ENCODE measurements at regions not wholly inside any gene's neighbourhood (a gene's known extent, or its start where the extent isn't known, plus 50 kb on each side); places are given as distances from the start of the nearest gene placed in this dataset.

DNA sequence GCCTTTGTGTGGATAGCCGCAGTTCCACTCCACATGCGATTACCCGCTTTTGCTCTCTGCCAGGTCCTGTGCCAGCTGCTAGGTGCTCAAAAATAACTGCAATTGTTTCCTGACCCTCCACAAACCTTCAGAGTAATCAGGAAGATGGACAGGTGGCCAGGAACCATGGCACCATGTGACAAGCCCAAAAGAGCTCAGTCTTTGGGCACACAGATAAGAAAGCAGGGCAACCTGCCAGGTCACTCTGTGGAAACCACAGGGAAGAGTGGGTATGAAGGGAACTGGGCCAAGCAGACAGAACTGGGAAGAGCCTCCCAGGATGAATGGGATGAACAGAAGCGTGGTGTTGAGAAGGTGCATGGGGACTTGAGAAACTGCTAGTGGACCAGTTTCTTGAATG lies 79.4 kb upstream of the AGAP1 start:
- H3K4me3 ChIP-seq = no peak overlapping the region
- no peak overlapping the region for H3K27ac ChIP-seq
- ChIA-PET POLR2A (no interaction called here), CTCF (interaction anchor here (0.6 to 1.7 kb wide), 2 partner anchors 229 to 283 kb away, joined by 3 to 4 read pairs; no protein-coding TSS in a partner anchor)
- WGBS (ENCODE audit: missing lambda C conversion rate) = 85% methylated on average over 4 of the region's 4 CpGs
- ATAC-seq (no peak), DNase-seq (ENCODE audit: low read depth in 1 of 2, low spot score in 1 of 2) (no peak), FAIRE-seq (no peak)
- no peaks in the 10 kb centered on the region for H3K9me3 ChIP-seq
- H3K4me1 ChIP-seq = peaks cover 10% of the 10 kb centered on the region
- H3K4me2 ChIP-seq = no peak overlapping the region
- TF ChIP-seq RARB (CRISPR knock-in tag; IDR thresholded peaks at IDR 0.05) = no peak
- no peak for TF ChIP-seq SREBF2 (IDR thresholded peaks at IDR 0.05)
- TF ChIP-seq ZSCAN20 (CRISPR knock-in tag; IDR thresholded peaks at IDR 0.05) = no peak
- TF ChIP-seq KDM5A (IDR thresholded peaks at IDR 0.05) = no peak
- TF ChIP-seq MAFK (IDR thresholded peaks at IDR 0.05; ENCODE audit: partially characterized antibody) = no peak
- TF ChIP-seq TP53 (CRISPR knock-in tag; IDR thresholded peaks at IDR 0.05) = no peak
- no peak for TF ChIP-seq CHD2 (IDR thresholded peaks at IDR 0.05; ENCODE audit: low read length, partially characterized antibody)
- TF ChIP-seq HOXB13 (CRISPR knock-in tag; IDR thresholded peaks at IDR 0.05; ENCODE audit: low read depth) = no peak
- TF ChIP-seq ZNF302 (CRISPR knock-in tag; IDR thresholded peaks at IDR 0.05) = no peak
- TF ChIP-seq, protein P1, sequence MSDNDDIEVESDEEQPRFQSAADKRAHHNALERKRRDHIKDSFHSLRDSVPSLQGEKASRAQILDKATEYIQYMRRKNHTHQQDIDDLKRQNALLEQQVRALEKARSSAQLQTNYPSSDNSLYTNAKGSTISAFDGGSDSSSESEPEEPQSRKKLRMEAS (IDR thresholded peaks at IDR 0.05) = no peak
- TF ChIP-seq CBX2 (IDR thresholded peaks at IDR 0.05; ENCODE audit: borderline replicate concordance, low read depth) = no peak
- TF ChIP-seq NFE2L2 (conservative IDR thresholded peaks at IDR 0.05; ENCODE audit: low read length) = no peak
- TF ChIP-seq, protein P2, sequence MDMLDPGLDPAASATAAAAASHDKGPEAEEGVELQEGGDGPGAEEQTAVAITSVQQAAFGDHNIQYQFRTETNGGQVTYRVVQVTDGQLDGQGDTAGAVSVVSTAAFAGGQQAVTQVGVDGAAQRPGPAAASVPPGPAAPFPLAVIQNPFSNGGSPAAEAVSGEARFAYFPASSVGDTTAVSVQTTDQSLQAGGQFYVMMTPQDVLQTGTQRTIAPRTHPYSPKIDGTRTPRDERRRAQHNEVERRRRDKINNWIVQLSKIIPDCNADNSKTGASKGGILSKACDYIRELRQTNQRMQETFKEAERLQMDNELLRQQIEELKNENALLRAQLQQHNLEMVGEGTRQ (IDR thresholded peaks at IDR 0.05) = no peak

DNA sequence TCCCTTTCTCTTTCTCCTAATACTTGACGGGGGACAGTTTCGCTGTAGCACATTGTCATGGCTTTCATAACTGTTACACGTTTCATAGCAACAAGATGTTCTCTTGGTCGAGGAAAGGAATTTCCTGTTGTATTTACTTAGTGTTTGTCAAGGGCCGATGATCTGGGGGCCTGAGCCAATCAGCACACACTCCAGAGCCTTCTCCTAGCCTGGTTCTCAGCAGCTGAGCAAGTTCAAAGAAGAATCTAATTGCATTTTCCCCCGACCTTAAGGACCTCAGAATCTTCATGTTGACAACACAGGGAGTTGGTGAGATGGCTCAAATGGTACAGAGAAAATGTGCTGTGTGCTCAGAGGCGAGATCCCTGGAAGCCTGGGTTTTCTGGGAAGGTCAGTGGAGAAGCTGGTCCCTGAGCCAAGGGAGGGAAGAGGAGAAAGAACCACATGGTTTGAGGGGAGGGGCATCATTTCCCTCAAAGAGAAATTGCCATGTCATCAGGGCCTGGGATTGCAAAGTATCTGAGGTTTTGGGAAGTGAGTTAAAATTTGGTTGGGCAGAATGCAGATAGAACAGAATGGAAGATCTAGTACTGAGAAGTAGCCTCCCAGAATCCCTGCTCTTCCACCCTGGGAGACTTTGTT lies 76.9 kb upstream of the AGAP1 start:
- Histone ChIP-seq H3K4me3 (no peak overlapping the region), H3K4me1 (peaks cover 10% of the 10 kb centered on the region), H3K4me2 (peak overlapping the region; percentile 27; the same call in 1 of the 3 replicates), H3K9me3 (no peaks in the 10 kb centered on the region), H3K27ac (peak overlapping the region; percentile 45 to 66; a peak in 4 of 6 replicates)
- CTCF ChIA-PET = interaction anchor here (0.9 kb wide), 1 partner anchor 10 kb away, joined by 3 read pairs; no protein-coding TSS in a partner anchor
- TF ChIP-seq NFE2L2 (conservative IDR thresholded peaks at IDR 0.05; ENCODE audit: low read length) = no peak
- peak; percentile 39 for TF ChIP-seq MAFK (IDR thresholded peaks at IDR 0.05; ENCODE audit: partially characterized antibody)
- POLR2A ChIA-PET = no interaction called here
- 50% methylated on average over 7 of the region's 7 CpGs for WGBS (ENCODE audit: missing lambda C conversion rate)
- ATAC-seq = peak; percentile 24 to 82; a peak in 4 of 6 replicates
- peak; percentile 24 to 48 for DNase-seq (ENCODE audit: low read depth in 1 of 2, low spot score in 1 of 2)
- FAIRE-seq = no peak

DNA sequence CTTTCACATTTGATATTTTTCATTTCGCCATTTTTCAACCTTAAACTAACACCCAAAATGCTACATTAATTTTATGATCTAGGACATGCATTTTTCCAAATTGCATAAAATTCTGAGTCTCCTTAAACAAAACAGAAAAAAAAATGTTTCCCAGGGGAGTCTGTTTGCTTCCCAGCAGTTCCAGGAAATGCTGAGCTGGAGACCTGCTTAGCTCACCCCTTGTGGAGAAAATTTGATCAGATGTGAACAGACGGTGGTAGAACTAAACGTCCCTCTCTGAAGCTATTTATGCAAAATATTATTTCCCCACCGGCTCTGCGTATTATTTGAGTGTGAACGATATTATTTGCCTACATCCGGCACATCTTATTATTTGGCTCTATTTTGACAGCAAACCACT lies 74.9 kb upstream of the AGAP1 start:
- no peak overlapping the region for H3K4me3 ChIP-seq
- 79% methylated on average over 7 of the region's 7 CpGs for WGBS (ENCODE audit: missing lambda C conversion rate)
- H3K4me2 ChIP-seq = no peak overlapping the region
- H3K27ac ChIP-seq = no peak overlapping the region
- ChIA-PET CTCF (interaction anchor here (1.1 kb wide), 2 partner anchors 8 to 327 kb away, joined by 3 to 5 read pairs; no protein-coding TSS in a partner anchor), POLR2A (no interaction called here)
- FAIRE-seq (no peak), ATAC-seq (no peak), DNase-seq (ENCODE audit: low read depth in 1 of 2, low spot score in 1 of 2) (no peak)
- TF ChIP-seq RNF2 (IDR thresholded peaks at IDR 0.05; ENCODE audit: borderline replicate concordance, low read depth) (no peak), MAFK (IDR thresholded peaks at IDR 0.05; ENCODE audit: partially characterized antibody) (no peak), POLR2AphosphoS2 (conservative IDR thresholded peaks at IDR 0.05; ENCODE audit: low read length) (no peak), POLR2A (IDR thresholded peaks at IDR 0.05; ENCODE audit: low read length) (no peak), ESRRA (IDR thresholded peaks at IDR 0.05; ENCODE audit: borderline replicate concordance, low read length) (no peak), EHMT2 (IDR thresholded peaks at IDR 0.05; ENCODE audit: low read depth) (no peak), BHLHE40 (IDR thresholded peaks at IDR 0.05; ENCODE audit: low read depth, low read length) (no peak), RARB (CRISPR knock-in tag; IDR thresholded peaks at IDR 0.05) (no peak)
- TF ChIP-seq, protein P3, sequence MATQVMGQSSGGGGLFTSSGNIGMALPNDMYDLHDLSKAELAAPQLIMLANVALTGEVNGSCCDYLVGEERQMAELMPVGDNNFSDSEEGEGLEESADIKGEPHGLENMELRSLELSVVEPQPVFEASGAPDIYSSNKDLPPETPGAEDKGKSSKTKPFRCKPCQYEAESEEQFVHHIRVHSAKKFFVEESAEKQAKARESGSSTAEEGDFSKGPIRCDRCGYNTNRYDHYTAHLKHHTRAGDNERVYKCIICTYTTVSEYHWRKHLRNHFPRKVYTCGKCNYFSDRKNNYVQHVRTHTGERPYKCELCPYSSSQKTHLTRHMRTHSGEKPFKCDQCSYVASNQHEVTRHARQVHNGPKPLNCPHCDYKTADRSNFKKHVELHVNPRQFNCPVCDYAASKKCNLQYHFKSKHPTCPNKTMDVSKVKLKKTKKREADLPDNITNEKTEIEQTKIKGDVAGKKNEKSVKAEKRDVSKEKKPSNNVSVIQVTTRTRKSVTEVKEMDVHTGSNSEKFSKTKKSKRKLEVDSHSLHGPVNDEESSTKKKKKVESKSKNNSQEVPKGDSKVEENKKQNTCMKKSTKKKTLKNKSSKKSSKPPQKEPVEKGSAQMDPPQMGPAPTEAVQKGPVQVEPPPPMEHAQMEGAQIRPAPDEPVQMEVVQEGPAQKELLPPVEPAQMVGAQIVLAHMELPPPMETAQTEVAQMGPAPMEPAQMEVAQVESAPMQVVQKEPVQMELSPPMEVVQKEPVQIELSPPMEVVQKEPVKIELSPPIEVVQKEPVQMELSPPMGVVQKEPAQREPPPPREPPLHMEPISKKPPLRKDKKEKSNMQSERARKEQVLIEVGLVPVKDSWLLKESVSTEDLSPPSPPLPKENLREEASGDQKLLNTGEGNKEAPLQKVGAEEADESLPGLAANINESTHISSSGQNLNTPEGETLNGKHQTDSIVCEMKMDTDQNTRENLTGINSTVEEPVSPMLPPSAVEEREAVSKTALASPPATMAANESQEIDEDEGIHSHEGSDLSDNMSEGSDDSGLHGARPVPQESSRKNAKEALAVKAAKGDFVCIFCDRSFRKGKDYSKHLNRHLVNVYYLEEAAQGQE (IDR thresholded peaks at IDR 0.05) = no peak
- TF ChIP-seq, protein P4, sequence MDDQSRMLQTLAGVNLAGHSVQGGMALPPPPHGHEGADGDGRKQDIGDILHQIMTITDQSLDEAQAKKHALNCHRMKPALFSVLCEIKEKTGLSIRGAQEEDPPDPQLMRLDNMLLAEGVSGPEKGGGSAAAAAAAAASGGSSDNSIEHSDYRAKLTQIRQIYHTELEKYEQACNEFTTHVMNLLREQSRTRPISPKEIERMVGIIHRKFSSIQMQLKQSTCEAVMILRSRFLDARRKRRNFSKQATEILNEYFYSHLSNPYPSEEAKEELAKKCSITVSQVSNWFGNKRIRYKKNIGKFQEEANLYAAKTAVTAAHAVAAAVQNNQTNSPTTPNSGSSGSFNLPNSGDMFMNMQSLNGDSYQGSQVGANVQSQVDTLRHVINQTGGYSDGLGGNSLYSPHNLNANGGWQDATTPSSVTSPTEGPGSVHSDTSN (IDR thresholded peaks at IDR 0.05) = no peak
- no peaks in the 10 kb centered on the region for H3K9me3 ChIP-seq
- peaks cover 10% of the 10 kb centered on the region for H3K4me1 ChIP-seq
